ENCODE measurements at regions not wholly inside any gene's neighbourhood (a gene's known extent, or its start where the extent isn't known, plus 50 kb on each side); places are given as distances from the start of the nearest gene placed in this dataset.

- TF ChIP-seq FOXP1 (CRISPR knock-in tag; IDR thresholded peaks at IDR 0.05; ENCODE audit: borderline replicate concordance) (no peak), USF2 (CRISPR knock-in tag; IDR thresholded peaks at IDR 0.05) (no peak), CTCF (IDR thresholded peaks at IDR 0.05) (no peak), E2F5 (CRISPR knock-in tag; IDR thresholded peaks at IDR 0.05) (no peak), GABPB1 (CRISPR knock-in tag; IDR thresholded peaks at IDR 0.05) (no peak), NR3C1 (CRISPR knock-in tag; conservative IDR thresholded peaks at IDR 0.05; ENCODE audit: low read depth) (no peak), MAX (CRISPR knock-in tag; IDR thresholded peaks at IDR 0.05) (no peak), SMAD3 (CRISPR knock-in tag; IDR thresholded peaks at IDR 0.05; ENCODE audit: borderline replicate concordance) (no peak)
These were observed 74.1 kb upstream of the SDK2 start for GRCh38 chr17:73718362-73718761.
